Neural progenitor cell (in vitro differentiated cells): ENCODE measurements at regions not wholly inside any gene's neighbourhood (a gene's known extent, or its start where the extent isn't known, plus 50 kb on each side); places are given as distances from the start of the nearest gene placed in this dataset.

ENCODE experiments used
- EZH2 ChIP-seq: fragments of 200-600 bp; sonication (generic); IDR thresholded peaks from 2 replicates; pipeline ENCODE4 v1.6.1; 2017; ENCODE audit warnings: antibody characterized with exemption, mild to moderate bottlenecking, moderate library complexity
- EZH2phosphoT487 ChIP-seq: fragments of 200-600 bp; sonication (generic); IDR thresholded peaks from 2 replicates; pipeline ENCODE4 v1.6.1; 2017; ENCODE audit warnings: antibody characterized with exemption
- TF ChIP-seq, protein P1 (sequence below): fragments of 200-600 bp; sonication (generic); IDR thresholded peaks from 2 replicates; pipeline ENCODE4 v1.5.1; 2017; ENCODE audit warnings: antibody characterized with exemption, mild to moderate bottlenecking

DNA sequence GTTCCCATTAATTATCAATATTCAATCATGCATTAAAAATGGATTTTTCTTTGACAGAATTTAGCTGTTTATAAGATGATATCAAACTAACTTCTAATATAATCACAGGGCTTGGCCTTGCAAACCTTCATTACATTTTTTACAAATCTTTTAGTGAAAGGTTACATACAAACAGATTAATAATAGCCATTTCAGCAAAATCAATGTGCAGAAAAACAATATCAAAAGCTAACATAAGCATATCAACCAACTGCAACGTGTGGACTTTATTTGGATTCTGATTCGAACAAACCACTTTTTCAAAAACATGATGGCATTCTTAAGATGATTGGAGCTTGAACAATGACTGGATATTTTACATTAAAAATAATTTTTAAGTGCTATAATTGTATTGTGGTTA lies 93.6 kb downstream of the OTX2 start:
- TF ChIP-seq, protein P1, sequence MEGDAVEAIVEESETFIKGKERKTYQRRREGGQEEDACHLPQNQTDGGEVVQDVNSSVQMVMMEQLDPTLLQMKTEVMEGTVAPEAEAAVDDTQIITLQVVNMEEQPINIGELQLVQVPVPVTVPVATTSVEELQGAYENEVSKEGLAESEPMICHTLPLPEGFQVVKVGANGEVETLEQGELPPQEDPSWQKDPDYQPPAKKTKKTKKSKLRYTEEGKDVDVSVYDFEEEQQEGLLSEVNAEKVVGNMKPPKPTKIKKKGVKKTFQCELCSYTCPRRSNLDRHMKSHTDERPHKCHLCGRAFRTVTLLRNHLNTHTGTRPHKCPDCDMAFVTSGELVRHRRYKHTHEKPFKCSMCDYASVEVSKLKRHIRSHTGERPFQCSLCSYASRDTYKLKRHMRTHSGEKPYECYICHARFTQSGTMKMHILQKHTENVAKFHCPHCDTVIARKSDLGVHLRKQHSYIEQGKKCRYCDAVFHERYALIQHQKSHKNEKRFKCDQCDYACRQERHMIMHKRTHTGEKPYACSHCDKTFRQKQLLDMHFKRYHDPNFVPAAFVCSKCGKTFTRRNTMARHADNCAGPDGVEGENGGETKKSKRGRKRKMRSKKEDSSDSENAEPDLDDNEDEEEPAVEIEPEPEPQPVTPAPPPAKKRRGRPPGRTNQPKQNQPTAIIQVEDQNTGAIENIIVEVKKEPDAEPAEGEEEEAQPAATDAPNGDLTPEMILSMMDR, result no peak
- TF ChIP-seq EZH2phosphoT487 (no peak), EZH2 (no peak)
